EH (cell line): ENCODE measurements at regions not wholly inside any gene's neighbourhood (a gene's known extent, or its start where the extent isn't known, plus 50 kb on each side); places are given as distances from the start of the nearest gene placed in this dataset.

Experiments
- DNase-seq: peaks from one replicate; pipeline ENCODE4 v3.0.0-alpha.2; 2015; ENCODE audit warnings: low read depth

- DNase-seq = no peak
Observed at GRCh38 chr5:88487066-88487465, 218.4 kb upstream of the TMEM161B start.

GRCh38 chr5:88486431-88486830, 217.8 kb upstream of the TMEM161B start:
- no peak for DNase-seq

GRCh38 chr5:88485531-88485930, 216.9 kb upstream of the TMEM161B start:
- DNase-seq = no peak

GRCh38 chr5:88483964-88484672, 215.5 kb upstream of the TMEM161B start:
- DNase-seq = no peak

GRCh38 chr5:88480801-88481499, 212.3 kb upstream of the TMEM161B start:
- no peak for DNase-seq

- no peak for DNase-seq
Observed at GRCh38 chr5:88480245-88480644, 211.6 kb upstream of the TMEM161B start.

- no peak for DNase-seq
Observed at GRCh38 chr5:88474574-88474973, 205.9 kb upstream of the TMEM161B start.

- DNase-seq = no peak
Observed at GRCh38 chr5:88470745-88471144, 202.1 kb upstream of the TMEM161B start.

- DNase-seq = no peak
Observed at GRCh38 chr5:88459971-88460370, 191.3 kb upstream of the TMEM161B start.

- peak; percentile 3 for DNase-seq
Observed at GRCh38 chr5:88452820-88453219, 184.2 kb upstream of the TMEM161B start.

GRCh38 chr5:88450239-88450638, 181.6 kb upstream of the TMEM161B start:
- no peak for DNase-seq

GRCh38 chr5:88438006-88438405, 169.4 kb upstream of the TMEM161B start:
- peak; percentile 7 for DNase-seq

GRCh38 chr5:88436290-88436689, 167.6 kb upstream of the TMEM161B start:
- DNase-seq = no peak

- no peak for DNase-seq
Observed at GRCh38 chr5:88428633-88429032, 160.0 kb upstream of the TMEM161B start.

GRCh38 chr5:88426441-88426840, 157.8 kb upstream of the TMEM161B start:
- no peak for DNase-seq

- DNase-seq = no peak
Observed at GRCh38 chr5:88425124-88425523, 156.5 kb upstream of the TMEM161B start.

- no peak for DNase-seq
Observed at GRCh38 chr5:88419931-88420330, 151.3 kb upstream of the TMEM161B start.

- no peak for DNase-seq
Observed at GRCh38 chr5:88407341-88407740, 138.7 kb upstream of the TMEM161B start.

- no peak for DNase-seq
Observed at GRCh38 chr5:88405783-88406182, 137.1 kb upstream of the TMEM161B start.

- DNase-seq = no peak
Observed at GRCh38 chr5:88404405-88404804, 135.8 kb upstream of the TMEM161B start.

GRCh38 chr5:88401686-88402085, 133.0 kb upstream of the TMEM161B start:
- DNase-seq = no peak

- no peak for DNase-seq
Observed at GRCh38 chr5:88401228-88401627, 132.6 kb upstream of the TMEM161B start.

GRCh38 chr5:88399561-88399960, 130.9 kb upstream of the TMEM161B start:
- no peak for DNase-seq

GRCh38 chr5:88398316-88398715, 129.7 kb upstream of the TMEM161B start:
- DNase-seq = no peak
